ENCODE measurements at regions not wholly inside any gene's neighbourhood (a gene's known extent, or its start where the extent isn't known, plus 50 kb on each side); places are given as distances from the start of the nearest gene placed in this dataset.

- DNase-seq (ENCODE audit: extremely low read depth in 1 of 4, low spot score in 3 of 4), result no peak
- CTCF ChIA-PET (ENCODE audit: low intra/inter-chr PET ratio), result no interaction called here
- no peak for FAIRE-seq
- Histone ChIP-seq H3K27ac (ENCODE audit: extremely low read depth, low read depth, low read length) (no peak overlapping the region), H3K4me1 (replicated peaks in 1 of 2; ENCODE audit: control insufficient read depth in 2 of 2, insufficient read depth in 2 of 2, low read length in 2 of 2) (no peaks in the 10 kb centered on the region), H3K9me1 (ENCODE audit: control insufficient read depth, insufficient read depth, low read length) (no peaks in the 10 kb centered on the region), H3K4me2 (ENCODE audit: insufficient read depth, low read length) (no peak overlapping the region), H3K27me3 (ENCODE audit: control insufficient read depth in 2 of 2, insufficient read depth in 2 of 2, low read length in 2 of 2) (peaks cover 2 to 20% of the 10 kb centered on the region in 2 experiments; a peak in 3 of 5 replicates), H3K79me2 (ENCODE audit: control insufficient read depth, insufficient read depth, low read length) (no peaks in the 10 kb centered on the region), H3K9ac (ENCODE audit: insufficient read depth in 1 of 2, low read depth in 2 of 2, low read length in 2 of 2) (no peak overlapping the region), H3K9me3 (replicated peaks; ENCODE audit: control insufficient read depth, insufficient read depth, low read depth, low read length) (no peaks in the 10 kb centered on the region), H2AFZ (ENCODE audit: low read depth, low read length) (no peak overlapping the region), H3K4me3 (no peak overlapping the region), H4K20me1 (replicated peaks; ENCODE audit: control insufficient read depth, insufficient read depth, low read length) (no peaks in the 10 kb centered on the region), H3K36me3 (ENCODE audit: control insufficient read depth, insufficient read depth, low read length) (no peaks in the 10 kb centered on the region)
- intact Hi-C loops (cut with micrococcal nuclease), result no loop called here
- in situ Hi-C loops (cut with MboI), result no loop called here
- no TSS peak for BruUV-seq (replicated peaks)
- WGBS (ENCODE audit: insufficient coverage, low coverage, missing lambda C conversion rate), result 0% methylated on average over 1 of the region's 1 CpG
- ATAC-seq, result no peak
- TF ChIP-seq CEBPG (CRISPR knock-in tag; IDR thresholded peaks at IDR 0.05) (no peak), CEBPG (tag; conservative IDR thresholded peaks at IDR 0.05 in 1 of 2, IDR thresholded peaks at IDR 0.05 in 1 of 2) (no peak), SUPT5H (IDR thresholded peaks at IDR 0.05) (no peak), CBFB (CRISPR knock-in tag; IDR thresholded peaks at IDR 0.05) (no peak), ETS2 (tag; IDR thresholded peaks at IDR 0.05; ENCODE audit: borderline replicate concordance, poor library complexity, severe bottlenecking) (no peak)
- POLR2A ChIA-PET, result no interaction called here
Measured at GRCh38 chr1:171432473-171432872, 52.9 kb upstream of the PRRC2C start.

GRCh38 chr1:171433451-171433850, 51.9 kb upstream of the PRRC2C start:
- H3K4me2 ChIP-seq (ENCODE audit: insufficient read depth, low read length), result no peak overlapping the region
- no peaks in the 10 kb centered on the region for H3K9me3 ChIP-seq (replicated peaks; ENCODE audit: control insufficient read depth, insufficient read depth, low read depth, low read length)
- H3K36me3 ChIP-seq (ENCODE audit: control insufficient read depth, insufficient read depth, low read length), result no peaks in the 10 kb centered on the region
- TF ChIP-seq ZBTB7A (IDR thresholded peaks at IDR 0.05; ENCODE audit: borderline replicate concordance, control insufficient read depth, low read depth, low read length), result no peak
- TF ChIP-seq KDM4B (IDR thresholded peaks at IDR 0.05; ENCODE audit: borderline replicate concordance in 2 of 2, low read depth in 1 of 2), result no peak
- no peak for TF ChIP-seq U2AF1 (optimal IDR thresholded peaks at IDR 0.05; ENCODE audit: low read depth, low read length)
- no peak for TF ChIP-seq ZNF644 (tag; IDR thresholded peaks at IDR 0.05; ENCODE audit: low read depth)
- TF ChIP-seq NFE2L1 (tag; IDR thresholded peaks at IDR 0.05; ENCODE audit: borderline replicate concordance, low read depth), result no peak
- no peak for TF ChIP-seq CUX1 (CRISPR knock-in tag; IDR thresholded peaks at IDR 0.05)
- TF ChIP-seq KAT2B (IDR thresholded peaks at IDR 0.05; ENCODE audit: low read depth, low read length), result no peak
- no peaks in the 10 kb centered on the region for H3K79me2 ChIP-seq (ENCODE audit: control insufficient read depth, insufficient read depth, low read length)
- POLR2A ChIA-PET, result no interaction called here
- in situ Hi-C loops (cut with MboI) (no loop called here), intact Hi-C loops (cut with micrococcal nuclease) (no loop called here)
- no TSS peak for BruUV-seq (replicated peaks)
- CTCF ChIA-PET (ENCODE audit: low intra/inter-chr PET ratio), result no interaction called here
- no peak for DNase-seq (ENCODE audit: extremely low read depth in 1 of 4, low spot score in 3 of 4)
- no peak overlapping the region for H3K9ac ChIP-seq (ENCODE audit: insufficient read depth in 1 of 2, low read depth in 2 of 2, low read length in 2 of 2)
- H3K9me1 ChIP-seq (ENCODE audit: control insufficient read depth, insufficient read depth, low read length), result no peaks in the 10 kb centered on the region
- peaks cover 2 to 20% of the 10 kb centered on the region in 2 experiments; a peak in 3 of 5 replicates for H3K27me3 ChIP-seq (ENCODE audit: control insufficient read depth in 2 of 2, insufficient read depth in 2 of 2, low read length in 2 of 2)
- H3K4me1 ChIP-seq (replicated peaks in 1 of 2; ENCODE audit: control insufficient read depth in 2 of 2, insufficient read depth in 2 of 2, low read length in 2 of 2), result no peaks in the 10 kb centered on the region
- H3K4me3 ChIP-seq, result no peak overlapping the region
- no peak for FAIRE-seq
- ATAC-seq, result no peak
- H2AFZ ChIP-seq (ENCODE audit: low read depth, low read length), result no peak overlapping the region
- H3K27ac ChIP-seq (ENCODE audit: extremely low read depth, low read depth, low read length), result no peak overlapping the region
- no peaks in the 10 kb centered on the region for H4K20me1 ChIP-seq (replicated peaks; ENCODE audit: control insufficient read depth, insufficient read depth, low read length)
- 6% methylated on average over 2 of the region's 2 CpGs for WGBS (ENCODE audit: insufficient coverage, low coverage, missing lambda C conversion rate)
